ENCODE measurements at regions not wholly inside any gene's neighbourhood (a gene's known extent, or its start where the extent isn't known, plus 50 kb on each side); places are given as distances from the start of the nearest gene placed in this dataset.

DNA sequence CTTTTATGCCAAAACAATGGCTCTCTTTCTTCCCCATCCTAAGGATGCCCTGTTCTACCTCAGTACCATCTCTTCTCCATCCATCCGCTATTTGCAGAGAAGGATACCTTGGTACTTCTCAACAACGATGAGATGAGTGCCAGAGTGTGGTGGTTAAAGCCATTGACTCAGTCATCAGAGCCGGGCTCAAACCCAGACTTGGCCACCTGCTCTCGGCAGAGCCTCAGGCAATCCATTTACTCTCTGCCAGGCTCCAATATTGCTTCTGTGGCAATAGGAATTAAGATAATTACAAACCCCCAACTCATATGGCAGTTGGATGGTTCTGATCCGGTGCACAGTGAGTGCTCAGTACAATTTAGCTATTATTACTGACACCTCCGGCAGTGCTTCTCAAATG is 121.3 kb downstream of the PRLHR start:
- Histone ChIP-seq H3K4me1 (no peaks in the 10 kb centered on the region), H3K9me3 (peaks cover 6% of the 10 kb centered on the region in 2 donors), H3K4me3 (no peak overlapping the region), H3K27ac (no peak overlapping the region), H3K27me3 (peaks cover 0 to 4% of the 10 kb centered on the region in 2 donors), H3K36me3 (no peaks in the 10 kb centered on the region)
- no peak for DNase-seq (ENCODE audit: low spot score in 2 of 2)
- intact Hi-C loops (cut with DNase I; ENCODE audit: low total_unique reads) = no loop called here
- TF ChIP-seq, protein P1, sequence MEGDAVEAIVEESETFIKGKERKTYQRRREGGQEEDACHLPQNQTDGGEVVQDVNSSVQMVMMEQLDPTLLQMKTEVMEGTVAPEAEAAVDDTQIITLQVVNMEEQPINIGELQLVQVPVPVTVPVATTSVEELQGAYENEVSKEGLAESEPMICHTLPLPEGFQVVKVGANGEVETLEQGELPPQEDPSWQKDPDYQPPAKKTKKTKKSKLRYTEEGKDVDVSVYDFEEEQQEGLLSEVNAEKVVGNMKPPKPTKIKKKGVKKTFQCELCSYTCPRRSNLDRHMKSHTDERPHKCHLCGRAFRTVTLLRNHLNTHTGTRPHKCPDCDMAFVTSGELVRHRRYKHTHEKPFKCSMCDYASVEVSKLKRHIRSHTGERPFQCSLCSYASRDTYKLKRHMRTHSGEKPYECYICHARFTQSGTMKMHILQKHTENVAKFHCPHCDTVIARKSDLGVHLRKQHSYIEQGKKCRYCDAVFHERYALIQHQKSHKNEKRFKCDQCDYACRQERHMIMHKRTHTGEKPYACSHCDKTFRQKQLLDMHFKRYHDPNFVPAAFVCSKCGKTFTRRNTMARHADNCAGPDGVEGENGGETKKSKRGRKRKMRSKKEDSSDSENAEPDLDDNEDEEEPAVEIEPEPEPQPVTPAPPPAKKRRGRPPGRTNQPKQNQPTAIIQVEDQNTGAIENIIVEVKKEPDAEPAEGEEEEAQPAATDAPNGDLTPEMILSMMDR (IDR thresholded peaks at IDR 0.05) = no peak
- TF ChIP-seq POLR2AphosphoS5 (IDR thresholded peaks at IDR 0.05) (no peak), POLR2A (IDR thresholded peaks at IDR 0.05) (no peak)

DNA sequence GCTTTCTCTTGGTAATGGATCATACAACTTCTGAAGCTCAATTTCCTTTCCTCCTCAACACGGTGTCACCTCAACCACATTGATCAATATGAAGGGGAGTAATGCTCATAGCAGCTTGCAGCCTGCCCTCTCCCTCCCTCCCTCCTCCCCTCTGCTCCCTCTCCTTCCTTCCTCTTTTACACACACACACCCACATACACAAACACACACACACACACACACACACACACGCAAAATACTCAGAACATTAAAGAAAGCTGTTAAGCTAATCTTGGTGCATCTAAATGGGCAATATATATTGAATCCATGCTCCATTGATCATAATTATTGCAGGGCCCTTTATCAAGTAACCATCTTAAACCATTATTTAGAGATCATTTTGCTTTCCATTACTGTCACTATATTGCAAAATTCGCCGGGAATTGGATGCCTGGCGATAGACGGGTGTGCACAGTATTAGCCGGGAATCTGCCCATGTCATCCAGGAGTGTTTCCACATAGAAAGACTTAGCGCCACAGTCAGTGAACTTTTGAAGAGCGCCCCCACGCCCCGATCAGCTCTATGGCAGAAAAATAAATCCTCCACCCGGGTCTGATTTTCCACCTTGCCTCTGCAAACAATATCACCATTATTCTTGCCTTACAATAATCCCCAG is 122.0 kb downstream of the PRLHR start:
- no peak overlapping the region for H3K27ac ChIP-seq
- intact Hi-C loops (cut with DNase I; ENCODE audit: low total_unique reads) = no loop called here
- TF ChIP-seq, protein P1 (IDR thresholded peaks at IDR 0.05) = no peak
- TF ChIP-seq POLR2A (IDR thresholded peaks at IDR 0.05) (no peak), POLR2AphosphoS5 (IDR thresholded peaks at IDR 0.05) (no peak)
- DNase-seq (ENCODE audit: low spot score in 2 of 2) = no peak
- peaks cover 6% of the 10 kb centered on the region in 2 donors for H3K9me3 ChIP-seq
- no peaks in the 10 kb centered on the region for H3K4me1 ChIP-seq
- no peak overlapping the region for H3K4me3 ChIP-seq
- H3K36me3 ChIP-seq = no peaks in the 10 kb centered on the region
- peaks cover 0 to 4% of the 10 kb centered on the region in 2 donors for H3K27me3 ChIP-seq

DNA sequence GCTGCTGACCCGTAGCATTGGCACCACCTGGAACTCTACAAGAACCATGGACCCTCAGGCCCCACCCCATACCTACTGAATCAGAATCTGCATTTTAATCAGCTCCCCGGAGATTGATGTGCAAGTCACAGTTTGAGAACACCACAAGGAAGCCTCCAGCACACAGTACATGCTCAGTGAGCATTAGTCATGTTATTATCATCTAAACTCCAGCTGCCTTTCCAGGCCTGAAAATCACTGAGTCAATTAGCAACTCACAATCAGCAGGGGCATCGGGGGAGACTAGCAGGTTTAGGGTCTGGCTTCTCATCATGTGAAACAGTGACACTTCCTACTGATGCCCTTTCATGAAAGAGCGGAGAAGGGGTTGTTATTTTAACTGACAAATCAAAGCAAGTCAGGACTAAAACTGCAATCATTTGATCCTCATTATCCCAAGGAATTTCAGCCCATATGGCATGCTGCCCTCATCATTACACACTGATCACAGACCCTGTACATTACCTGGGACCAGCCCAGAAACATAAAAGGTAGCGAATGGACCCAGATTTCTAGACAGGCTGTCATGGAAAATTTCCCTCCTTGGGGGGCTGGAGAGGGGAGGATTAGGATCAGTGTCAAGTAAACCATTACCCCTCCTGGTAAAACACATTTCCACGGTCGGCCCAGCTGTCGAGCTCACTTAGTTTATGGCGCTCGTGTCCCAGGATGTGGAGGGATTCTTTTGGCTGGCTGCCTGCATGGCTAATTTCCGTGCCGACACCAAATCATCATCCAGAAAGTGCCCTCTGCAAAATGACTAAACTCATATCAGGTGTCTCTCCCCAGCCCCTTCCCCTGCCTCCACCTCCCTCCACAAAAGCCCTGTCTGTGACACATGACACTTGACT is 122.8 kb downstream of the PRLHR start:
- TF ChIP-seq POLR2AphosphoS5 (IDR thresholded peaks at IDR 0.05) = no peak
- TF ChIP-seq, protein P1 (IDR thresholded peaks at IDR 0.05) = no peak
- H3K4me1 ChIP-seq = no peaks in the 10 kb centered on the region

DNA sequence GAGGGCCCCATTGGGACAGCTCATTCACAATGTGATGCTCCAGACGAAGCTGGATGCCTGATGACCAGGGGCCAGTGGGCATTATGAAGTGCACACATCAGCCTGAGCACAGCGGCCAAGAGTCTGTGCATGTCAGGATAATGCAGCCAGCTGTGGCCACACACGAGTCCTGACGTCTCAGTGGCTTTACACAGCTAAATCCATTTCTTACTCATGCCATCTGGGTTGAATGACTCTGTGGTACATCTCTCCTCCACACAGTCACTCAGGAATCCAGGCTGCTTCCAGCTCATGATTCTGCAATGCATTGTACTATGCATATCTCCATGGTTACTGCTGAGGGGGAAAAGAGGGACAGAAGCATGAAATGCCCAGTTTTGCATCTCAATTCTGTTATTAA is 123.6 kb downstream of the PRLHR start:
- DNase-seq (ENCODE audit: low spot score in 2 of 2) = no peak
- no peaks in the 10 kb centered on the region for H3K4me1 ChIP-seq
- H3K27ac ChIP-seq = no peak overlapping the region
- intact Hi-C loops (cut with DNase I; ENCODE audit: low total_unique reads) = no loop called here
- no peaks in the 10 kb centered on the region for H3K36me3 ChIP-seq
- peaks cover 6% of the 10 kb centered on the region in 2 donors for H3K9me3 ChIP-seq
- H3K4me3 ChIP-seq = no peak overlapping the region
- no peak for TF ChIP-seq POLR2AphosphoS5 (IDR thresholded peaks at IDR 0.05)
- TF ChIP-seq, protein P1 (IDR thresholded peaks at IDR 0.05) = no peak
- no peak for TF ChIP-seq POLR2A (IDR thresholded peaks at IDR 0.05)
- peaks cover 0 to 16% of the 10 kb centered on the region in 2 donors for H3K27me3 ChIP-seq

More for the DNA sequence above, 122.8 kb downstream of the PRLHR start:
- Histone ChIP-seq H3K27ac (no peak overlapping the region), H3K27me3 (peaks cover 0 to 8% of the 10 kb centered on the region in 2 donors), H3K4me3 (no peak overlapping the region), H3K36me3 (no peaks in the 10 kb centered on the region), H3K9me3 (peaks cover 6% of the 10 kb centered on the region in 2 donors)
- DNase-seq (ENCODE audit: low spot score in 2 of 2) = no peak
- intact Hi-C loops (cut with DNase I; ENCODE audit: low total_unique reads) = no loop called here

DNA sequence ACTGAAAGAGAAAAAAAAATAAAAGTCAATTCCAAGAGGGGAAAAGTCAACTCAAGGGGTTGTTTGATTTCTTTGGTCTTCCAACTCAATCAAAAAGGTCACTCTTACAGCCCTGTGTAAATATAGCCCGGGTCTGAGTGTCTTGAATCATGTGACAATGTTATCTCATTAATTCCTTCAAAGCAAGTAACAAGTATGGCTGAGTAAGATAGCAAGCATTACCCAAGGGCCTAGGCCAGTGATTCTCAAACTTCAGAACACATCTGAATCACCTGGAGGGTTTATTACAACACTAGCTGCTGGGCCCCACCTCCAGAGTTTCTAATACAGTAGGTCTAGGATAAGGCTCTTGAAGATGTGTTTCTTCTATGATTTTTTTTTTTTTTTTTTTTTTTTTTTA is 125.0 kb downstream of the PRLHR start:
- H3K27me3 ChIP-seq = peaks cover 0 to 18% of the 10 kb centered on the region in 2 donors
- no peak for DNase-seq (ENCODE audit: low spot score in 2 of 2)
- TF ChIP-seq, protein P1 (IDR thresholded peaks at IDR 0.05) = no peak
- TF ChIP-seq POLR2A (IDR thresholded peaks at IDR 0.05) = no peak
- no peak for TF ChIP-seq POLR2AphosphoS5 (IDR thresholded peaks at IDR 0.05)

More for the DNA sequence above, 125.0 kb downstream of the PRLHR start:
- intact Hi-C loops (cut with DNase I; ENCODE audit: low total_unique reads) = no loop called here
- no peaks in the 10 kb centered on the region for H3K4me1 ChIP-seq
- peaks cover 6% of the 10 kb centered on the region in 2 donors for H3K9me3 ChIP-seq
- no peaks in the 10 kb centered on the region for H3K36me3 ChIP-seq
- no peak overlapping the region for H3K4me3 ChIP-seq
- no peak overlapping the region for H3K27ac ChIP-seq
